ENCODE measurements at regions not wholly inside any gene's neighbourhood (a gene's known extent, or its start where the extent isn't known, plus 50 kb on each side); places are given as distances from the start of the nearest gene placed in this dataset.

DNA sequence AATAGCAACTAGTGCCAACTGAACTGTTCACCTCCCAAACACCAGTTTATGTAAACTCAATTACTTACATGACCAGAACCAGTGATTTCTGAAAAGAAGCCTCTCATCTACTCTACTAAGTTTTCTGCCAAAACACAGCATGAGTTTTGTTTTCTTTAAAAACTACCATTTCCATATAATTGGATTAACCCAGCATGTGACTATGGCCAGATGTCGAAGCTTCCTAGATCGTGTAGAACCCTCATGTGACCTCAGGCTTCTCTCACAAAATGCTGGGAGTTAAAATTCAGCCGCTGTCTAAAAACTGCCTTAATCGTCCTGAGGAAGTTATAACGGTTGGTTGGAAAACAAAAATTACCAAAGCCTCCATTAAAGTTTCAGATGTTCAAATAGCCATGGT is 303.5 kb downstream of the IRX1 start:
- Mint-ChIP-seq H3K36me3 (no peaks in the 10 kb centered on the region), H3K4me3 (no peak overlapping the region), H3K4me1 (no peaks in the 10 kb centered on the region), H3K27me3 (no peaks in the 10 kb centered on the region), H3K27ac (no peak overlapping the region), H3K9me3 (peaks cover 4 to 21% (median 10%) of the 10 kb centered on the region in 5 donors)
- POLR2A ChIA-PET = no interaction called here
- H3K27ac ChIP-seq (ENCODE audit: low read depth, low read length) = no peak overlapping the region
- no peaks in the 10 kb centered on the region for H3K36me3 ChIP-seq (ENCODE audit: insufficient read depth, low read length)
- H3K27me3 ChIP-seq (ENCODE audit: insufficient read depth, low read length, poor library complexity, severe bottlenecking) = no peaks in the 10 kb centered on the region
- DNase-seq = no peak
- no peak overlapping the region for H3K4me3 ChIP-seq (ENCODE audit: low read length)
- no peaks in the 10 kb centered on the region for H3K4me1 ChIP-seq (ENCODE audit: insufficient read depth, low read length)
- CTCF ChIA-PET = no interaction called here
- no peaks in the 10 kb centered on the region for H3K9me3 ChIP-seq (ENCODE audit: low read length)

DNA sequence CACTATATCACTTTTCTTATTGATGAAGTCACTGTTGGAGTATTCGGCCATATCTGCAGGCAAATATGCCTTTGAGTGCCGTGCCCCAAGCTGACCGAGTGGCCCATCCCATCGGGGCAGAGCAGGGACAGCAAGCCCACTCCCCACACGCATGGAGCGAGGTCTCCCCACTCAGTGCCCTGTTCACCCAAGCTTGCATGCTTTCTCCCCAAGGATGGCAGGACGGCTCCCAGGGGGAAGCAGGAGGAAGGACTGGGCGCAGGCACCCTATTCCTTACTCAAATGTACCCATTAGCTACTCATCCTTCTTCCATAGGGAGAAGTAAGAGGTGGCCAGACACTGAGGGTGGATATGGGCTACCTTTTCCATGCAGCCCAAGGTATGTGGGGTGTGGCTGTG is 309.0 kb downstream of the IRX1 start:
- ChIA-PET POLR2A (no interaction called here), CTCF (no interaction called here)
- no peaks in the 10 kb centered on the region for H3K36me3 Mint-ChIP-seq
- H3K4me3 ChIP-seq (ENCODE audit: low read length) = no peak overlapping the region
- H3K4me3 Mint-ChIP-seq = no peak overlapping the region
- peaks cover 0 to 2% of the 10 kb centered on the region in 2 donors for H3K27me3 Mint-ChIP-seq
- peaks cover 6 to 15% (median 11%) of the 10 kb centered on the region in 5 donors for H3K9me3 Mint-ChIP-seq
- no peaks in the 10 kb centered on the region for H3K36me3 ChIP-seq (ENCODE audit: insufficient read depth, low read length)
- H3K27ac Mint-ChIP-seq = no peak overlapping the region
- no peak for DNase-seq
- peaks cover 0 to 1% (median 0%) of the 10 kb centered on the region in 3 donors for H3K4me1 Mint-ChIP-seq
- H3K9me3 ChIP-seq (ENCODE audit: low read length) = no peaks in the 10 kb centered on the region
- H3K27ac ChIP-seq (ENCODE audit: low read depth, low read length) = no peak overlapping the region
- H3K27me3 ChIP-seq (ENCODE audit: insufficient read depth, low read length, poor library complexity, severe bottlenecking) = no peaks in the 10 kb centered on the region
- no peaks in the 10 kb centered on the region for H3K4me1 ChIP-seq (ENCODE audit: insufficient read depth, low read length)

- H3K4me3 Mint-ChIP-seq = no peak overlapping the region
- POLR2A ChIA-PET = no interaction called here
- CTCF ChIA-PET = no interaction called here
- no peaks in the 10 kb centered on the region for H3K36me3 ChIP-seq (ENCODE audit: insufficient read depth, low read length)
- no peak overlapping the region for H3K4me3 ChIP-seq (ENCODE audit: low read length)
- peaks cover 0 to 1% (median 0%) of the 10 kb centered on the region in 3 donors for H3K4me1 Mint-ChIP-seq
- no peaks in the 10 kb centered on the region for H3K9me3 ChIP-seq (ENCODE audit: low read length)
- no peaks in the 10 kb centered on the region for H3K4me1 ChIP-seq (ENCODE audit: insufficient read depth, low read length)
- H3K27ac Mint-ChIP-seq = no peak overlapping the region
- peaks cover 0 to 2% of the 10 kb centered on the region in 2 donors for H3K27me3 Mint-ChIP-seq
- no peaks in the 10 kb centered on the region for H3K27me3 ChIP-seq (ENCODE audit: insufficient read depth, low read length, poor library complexity, severe bottlenecking)
- DNase-seq = no peak
- H3K9me3 Mint-ChIP-seq = peaks cover 6 to 16% (median 11%) of the 10 kb centered on the region in 5 donors
- no peaks in the 10 kb centered on the region for H3K36me3 Mint-ChIP-seq
- no peak overlapping the region for H3K27ac ChIP-seq (ENCODE audit: low read depth, low read length)
Observed at GRCh38 chr5:3905031-3905430, 309.4 kb downstream of the IRX1 start.

- Histone ChIP-seq H3K4me1 (ENCODE audit: insufficient read depth, low read length) (no peaks in the 10 kb centered on the region), H3K36me3 (ENCODE audit: insufficient read depth, low read length) (no peaks in the 10 kb centered on the region), H3K9me3 (ENCODE audit: low read length) (no peaks in the 10 kb centered on the region), H3K27me3 (ENCODE audit: insufficient read depth, low read length, poor library complexity, severe bottlenecking) (no peaks in the 10 kb centered on the region), H3K27ac (ENCODE audit: low read depth, low read length) (no peak overlapping the region), H3K4me3 (ENCODE audit: low read length) (no peak overlapping the region)
- Mint-ChIP-seq H3K36me3 (no peaks in the 10 kb centered on the region), H3K27me3 (peaks cover 0 to 2% of the 10 kb centered on the region in 2 donors), H3K4me3 (no peak overlapping the region), H3K4me1 (peaks cover 0 to 1% (median 0%) of the 10 kb centered on the region in 3 donors), H3K9me3 (peaks cover 6 to 19% (median 11%) of the 10 kb centered on the region in 5 donors), H3K27ac (no peak overlapping the region)
- POLR2A ChIA-PET = no interaction called here
- CTCF ChIA-PET = no interaction called here
- DNase-seq = no peak
Observed at GRCh38 chr5:3905521-3905920, 309.9 kb downstream of the IRX1 start.

DNA sequence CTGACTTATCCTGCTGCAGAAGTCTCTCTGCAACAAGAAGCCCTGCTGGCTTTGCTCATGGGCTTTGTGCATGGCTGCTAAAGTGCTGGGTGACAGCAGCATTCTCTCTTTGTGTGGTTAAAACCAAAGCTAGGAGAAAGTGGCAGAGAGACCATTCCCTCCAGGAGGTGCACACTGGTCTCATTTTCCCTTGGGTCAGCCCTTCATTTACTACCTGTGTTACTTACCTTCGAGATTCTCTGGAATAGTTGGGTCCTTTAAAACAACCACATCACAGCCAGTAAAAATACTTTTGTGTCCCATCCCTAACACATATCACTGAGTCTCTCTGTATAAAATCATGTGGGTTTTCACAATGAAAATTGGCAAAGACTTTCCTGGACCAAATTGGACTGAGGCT is 315.5 kb downstream of the IRX1 start:
- DNase-seq = no peak
- H3K36me3 Mint-ChIP-seq = no peaks in the 10 kb centered on the region
- Histone ChIP-seq H3K36me3 (ENCODE audit: insufficient read depth, low read length) (no peaks in the 10 kb centered on the region), H3K27me3 (ENCODE audit: insufficient read depth, low read length, poor library complexity, severe bottlenecking) (no peaks in the 10 kb centered on the region), H3K27ac (ENCODE audit: low read depth, low read length) (no peak overlapping the region), H3K4me3 (ENCODE audit: low read length) (no peak overlapping the region), H3K9me3 (ENCODE audit: low read length) (no peaks in the 10 kb centered on the region), H3K4me1 (ENCODE audit: insufficient read depth, low read length) (no peaks in the 10 kb centered on the region)
- peaks cover 0 to 2% of the 10 kb centered on the region in 2 donors for H3K27me3 Mint-ChIP-seq
- H3K4me1 Mint-ChIP-seq = peaks cover 0 to 1% (median 0%) of the 10 kb centered on the region in 3 donors
- H3K4me3 Mint-ChIP-seq = no peak overlapping the region
- CTCF ChIA-PET = no interaction called here
- peaks cover 4 to 23% (median 10%) of the 10 kb centered on the region in 5 donors for H3K9me3 Mint-ChIP-seq
- POLR2A ChIA-PET = no interaction called here
- H3K27ac Mint-ChIP-seq = no peak overlapping the region

GRCh38 chr5:3911773-3912172 is 316.1 kb downstream of the IRX1 start:
- no peak overlapping the region for H3K27ac Mint-ChIP-seq
- no peaks in the 10 kb centered on the region for H3K9me3 ChIP-seq (ENCODE audit: low read length)
- H3K27ac ChIP-seq (ENCODE audit: low read depth, low read length) = no peak overlapping the region
- H3K4me1 Mint-ChIP-seq = peaks cover 0 to 1% (median 0%) of the 10 kb centered on the region in 3 donors
- H3K4me3 ChIP-seq (ENCODE audit: low read length) = no peak overlapping the region
- H3K36me3 Mint-ChIP-seq = no peaks in the 10 kb centered on the region
- H3K9me3 Mint-ChIP-seq = peaks cover 4 to 20% (median 7%) of the 10 kb centered on the region in 5 donors
- H3K4me3 Mint-ChIP-seq = no peak overlapping the region
- ChIA-PET CTCF (no interaction called here), POLR2A (no interaction called here)
- no peaks in the 10 kb centered on the region for H3K4me1 ChIP-seq (ENCODE audit: insufficient read depth, low read length)
- H3K36me3 ChIP-seq (ENCODE audit: insufficient read depth, low read length) = no peaks in the 10 kb centered on the region
- no peak for DNase-seq
- H3K27me3 ChIP-seq (ENCODE audit: insufficient read depth, low read length, poor library complexity, severe bottlenecking) = no peaks in the 10 kb centered on the region
- H3K27me3 Mint-ChIP-seq = peaks cover 0 to 1% of the 10 kb centered on the region in 2 donors

DNA sequence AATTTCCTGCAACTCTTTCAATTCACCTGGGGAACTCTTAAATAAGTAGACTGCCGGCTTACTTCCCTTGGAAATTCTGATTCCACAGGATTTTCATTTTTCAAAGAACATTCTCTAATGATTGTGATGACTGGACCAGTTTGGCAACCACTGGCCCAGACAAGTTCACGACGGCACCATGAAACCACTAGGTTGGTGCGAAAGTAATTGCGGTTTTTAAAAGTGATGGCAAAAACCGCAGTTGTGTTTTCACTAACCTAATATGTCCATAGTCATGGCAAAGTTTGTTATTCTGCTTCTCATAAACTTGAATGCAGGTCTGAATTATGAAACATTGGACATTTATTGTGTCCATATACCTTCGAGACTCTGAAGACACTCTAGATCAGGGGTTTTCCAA is 317.2 kb downstream of the IRX1 start:
- Histone ChIP-seq H3K9me3 (ENCODE audit: low read length) (no peaks in the 10 kb centered on the region), H3K36me3 (ENCODE audit: insufficient read depth, low read length) (no peaks in the 10 kb centered on the region), H3K4me1 (ENCODE audit: insufficient read depth, low read length) (no peaks in the 10 kb centered on the region), H3K4me3 (ENCODE audit: low read length) (no peak overlapping the region), H3K27ac (ENCODE audit: low read depth, low read length) (no peak overlapping the region), H3K27me3 (ENCODE audit: insufficient read depth, low read length, poor library complexity, severe bottlenecking) (no peaks in the 10 kb centered on the region)
- Mint-ChIP-seq H3K27ac (no peak overlapping the region), H3K4me3 (no peak overlapping the region), H3K36me3 (no peaks in the 10 kb centered on the region), H3K9me3 (peaks cover 6 to 26% (median 9%) of the 10 kb centered on the region in 5 donors), H3K27me3 (peaks cover 0 to 1% of the 10 kb centered on the region in 2 donors), H3K4me1 (peaks cover 0 to 1% (median 0%) of the 10 kb centered on the region in 3 donors)
- ChIA-PET POLR2A (no interaction called here), CTCF (no interaction called here)
- DNase-seq = no peak

- no peaks in the 10 kb centered on the region for H3K36me3 Mint-ChIP-seq
- CTCF ChIA-PET = no interaction called here
- Histone ChIP-seq H3K27ac (ENCODE audit: low read depth, low read length) (no peak overlapping the region), H3K27me3 (ENCODE audit: insufficient read depth, low read length, poor library complexity, severe bottlenecking) (no peaks in the 10 kb centered on the region), H3K4me3 (ENCODE audit: low read length) (no peak overlapping the region), H3K4me1 (ENCODE audit: insufficient read depth, low read length) (no peaks in the 10 kb centered on the region), H3K9me3 (ENCODE audit: low read length) (no peaks in the 10 kb centered on the region), H3K36me3 (ENCODE audit: insufficient read depth, low read length) (no peaks in the 10 kb centered on the region)
- peaks cover 6 to 25% (median 9%) of the 10 kb centered on the region in 5 donors for H3K9me3 Mint-ChIP-seq
- H3K4me1 Mint-ChIP-seq = peaks cover 0 to 1% (median 0%) of the 10 kb centered on the region in 3 donors
- POLR2A ChIA-PET = no interaction called here
- no peak overlapping the region for H3K27ac Mint-ChIP-seq
- H3K27me3 Mint-ChIP-seq = peaks cover 0 to 1% of the 10 kb centered on the region in 2 donors
- H3K4me3 Mint-ChIP-seq = no peak overlapping the region
- no peak for DNase-seq
Observed at GRCh38 chr5:3913279-3913678, 317.6 kb downstream of the IRX1 start.

DNA sequence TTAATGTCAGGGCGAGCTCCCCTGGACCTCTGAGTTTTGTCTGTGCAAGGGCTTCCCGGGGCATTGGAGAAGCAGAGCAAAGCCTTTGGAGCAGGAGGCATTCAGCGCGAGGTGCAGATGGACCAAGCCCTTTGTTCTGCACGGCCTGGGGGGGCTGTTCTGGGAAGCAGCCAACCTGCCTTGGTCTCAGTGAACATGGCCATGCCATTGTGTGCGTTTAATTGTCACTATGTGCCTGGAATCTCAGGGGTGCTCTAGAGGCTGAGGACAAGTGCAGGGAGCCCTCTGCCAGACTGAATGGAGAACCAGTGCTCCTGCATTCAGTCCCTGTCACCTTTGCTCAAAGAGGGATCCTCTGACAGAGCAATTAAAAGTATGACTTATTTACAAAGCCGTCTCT is 329.4 kb downstream of the IRX1 start:
- peaks cover 7 to 29% (median 18%) of the 10 kb centered on the region in 5 donors for H3K9me3 Mint-ChIP-seq
- no peaks in the 10 kb centered on the region for H3K27me3 Mint-ChIP-seq
- no peaks in the 10 kb centered on the region for H3K4me1 Mint-ChIP-seq
- no peak overlapping the region for H3K27ac Mint-ChIP-seq
- CTCF ChIA-PET = no interaction called here
- POLR2A ChIA-PET = no interaction called here
- no peaks in the 10 kb centered on the region for H3K27me3 ChIP-seq (ENCODE audit: insufficient read depth, low read length, poor library complexity, severe bottlenecking)
- no peak overlapping the region for H3K27ac ChIP-seq (ENCODE audit: low read depth, low read length)
- H3K4me1 ChIP-seq (ENCODE audit: insufficient read depth, low read length) = no peaks in the 10 kb centered on the region
- no peaks in the 10 kb centered on the region for H3K36me3 ChIP-seq (ENCODE audit: insufficient read depth, low read length)
- no peak overlapping the region for H3K4me3 ChIP-seq (ENCODE audit: low read length)
- no peak overlapping the region for H3K4me3 Mint-ChIP-seq
- no peak for DNase-seq
- H3K36me3 Mint-ChIP-seq = no peaks in the 10 kb centered on the region
- H3K9me3 ChIP-seq (ENCODE audit: low read length) = no peaks in the 10 kb centered on the region

Measured in CD8-positive, alpha-beta memory T cell (primary cell).